ENCODE measurements at regions not wholly inside any gene's neighbourhood (a gene's known extent, or its start where the extent isn't known, plus 50 kb on each side); places are given as distances from the start of the nearest gene placed in this dataset.

DNA sequence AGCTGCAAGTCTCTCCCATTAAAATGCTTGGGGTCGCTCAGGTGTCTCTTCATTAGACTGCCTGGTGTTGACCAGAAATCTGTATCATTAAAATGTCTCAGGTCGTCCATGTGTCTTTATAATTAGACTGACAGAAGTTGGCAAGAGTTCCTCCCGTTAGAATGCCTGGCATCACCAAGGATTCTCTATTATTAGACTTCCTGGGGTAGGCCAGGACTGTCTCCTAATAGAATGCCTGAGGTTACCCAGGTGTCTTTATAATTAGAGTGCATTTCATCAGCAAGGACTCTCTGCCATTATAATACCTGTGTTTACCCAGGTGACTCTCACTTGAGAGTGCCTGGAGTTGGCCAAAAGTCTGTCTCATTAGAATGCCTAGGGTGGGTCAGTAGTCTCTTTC lies 1537.2 kb downstream of the UQCRFS1 start:
- no peak for TF ChIP-seq GABPA (IDR thresholded peaks at IDR 0.05; ENCODE audit: low read depth)
- TF ChIP-seq SPI1 (IDR thresholded peaks at IDR 0.05; ENCODE audit: borderline replicate concordance, low read depth): no peak
- TF ChIP-seq, protein P1, sequence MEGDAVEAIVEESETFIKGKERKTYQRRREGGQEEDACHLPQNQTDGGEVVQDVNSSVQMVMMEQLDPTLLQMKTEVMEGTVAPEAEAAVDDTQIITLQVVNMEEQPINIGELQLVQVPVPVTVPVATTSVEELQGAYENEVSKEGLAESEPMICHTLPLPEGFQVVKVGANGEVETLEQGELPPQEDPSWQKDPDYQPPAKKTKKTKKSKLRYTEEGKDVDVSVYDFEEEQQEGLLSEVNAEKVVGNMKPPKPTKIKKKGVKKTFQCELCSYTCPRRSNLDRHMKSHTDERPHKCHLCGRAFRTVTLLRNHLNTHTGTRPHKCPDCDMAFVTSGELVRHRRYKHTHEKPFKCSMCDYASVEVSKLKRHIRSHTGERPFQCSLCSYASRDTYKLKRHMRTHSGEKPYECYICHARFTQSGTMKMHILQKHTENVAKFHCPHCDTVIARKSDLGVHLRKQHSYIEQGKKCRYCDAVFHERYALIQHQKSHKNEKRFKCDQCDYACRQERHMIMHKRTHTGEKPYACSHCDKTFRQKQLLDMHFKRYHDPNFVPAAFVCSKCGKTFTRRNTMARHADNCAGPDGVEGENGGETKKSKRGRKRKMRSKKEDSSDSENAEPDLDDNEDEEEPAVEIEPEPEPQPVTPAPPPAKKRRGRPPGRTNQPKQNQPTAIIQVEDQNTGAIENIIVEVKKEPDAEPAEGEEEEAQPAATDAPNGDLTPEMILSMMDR (IDR thresholded peaks at IDR 0.05; ENCODE audit: insufficient read depth, low read length): no peak
- TF ChIP-seq, protein P2, sequence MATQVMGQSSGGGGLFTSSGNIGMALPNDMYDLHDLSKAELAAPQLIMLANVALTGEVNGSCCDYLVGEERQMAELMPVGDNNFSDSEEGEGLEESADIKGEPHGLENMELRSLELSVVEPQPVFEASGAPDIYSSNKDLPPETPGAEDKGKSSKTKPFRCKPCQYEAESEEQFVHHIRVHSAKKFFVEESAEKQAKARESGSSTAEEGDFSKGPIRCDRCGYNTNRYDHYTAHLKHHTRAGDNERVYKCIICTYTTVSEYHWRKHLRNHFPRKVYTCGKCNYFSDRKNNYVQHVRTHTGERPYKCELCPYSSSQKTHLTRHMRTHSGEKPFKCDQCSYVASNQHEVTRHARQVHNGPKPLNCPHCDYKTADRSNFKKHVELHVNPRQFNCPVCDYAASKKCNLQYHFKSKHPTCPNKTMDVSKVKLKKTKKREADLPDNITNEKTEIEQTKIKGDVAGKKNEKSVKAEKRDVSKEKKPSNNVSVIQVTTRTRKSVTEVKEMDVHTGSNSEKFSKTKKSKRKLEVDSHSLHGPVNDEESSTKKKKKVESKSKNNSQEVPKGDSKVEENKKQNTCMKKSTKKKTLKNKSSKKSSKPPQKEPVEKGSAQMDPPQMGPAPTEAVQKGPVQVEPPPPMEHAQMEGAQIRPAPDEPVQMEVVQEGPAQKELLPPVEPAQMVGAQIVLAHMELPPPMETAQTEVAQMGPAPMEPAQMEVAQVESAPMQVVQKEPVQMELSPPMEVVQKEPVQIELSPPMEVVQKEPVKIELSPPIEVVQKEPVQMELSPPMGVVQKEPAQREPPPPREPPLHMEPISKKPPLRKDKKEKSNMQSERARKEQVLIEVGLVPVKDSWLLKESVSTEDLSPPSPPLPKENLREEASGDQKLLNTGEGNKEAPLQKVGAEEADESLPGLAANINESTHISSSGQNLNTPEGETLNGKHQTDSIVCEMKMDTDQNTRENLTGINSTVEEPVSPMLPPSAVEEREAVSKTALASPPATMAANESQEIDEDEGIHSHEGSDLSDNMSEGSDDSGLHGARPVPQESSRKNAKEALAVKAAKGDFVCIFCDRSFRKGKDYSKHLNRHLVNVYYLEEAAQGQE (IDR thresholded peaks at IDR 0.05; ENCODE audit: insufficient replicate concordance, low read depth): no peak
- H3K4me3 ChIP-seq (replicated peaks; ENCODE audit: insufficient read depth, low read length): no peak overlapping the region
- no peak for DNase-seq (ENCODE audit: low read depth in 1 of 2, low spot score in 1 of 2)
- no peaks in the 10 kb centered on the region for H3K27me3 ChIP-seq (ENCODE audit: insufficient read depth, poor library complexity, severe bottlenecking)
- no peak overlapping the region for H3K27ac ChIP-seq (replicated peaks)

GRCh38 chr19:27674701-27675100 lies 1538.2 kb downstream of the UQCRFS1 start:
- DNase-seq (ENCODE audit: low read depth in 1 of 2, low spot score in 1 of 2): no peak
- TF ChIP-seq, protein P1 (IDR thresholded peaks at IDR 0.05; ENCODE audit: insufficient read depth, low read length): no peak
- TF ChIP-seq, protein P2 (IDR thresholded peaks at IDR 0.05; ENCODE audit: insufficient replicate concordance, low read depth): no peak
- TF ChIP-seq POLR2AphosphoS5 (IDR thresholded peaks at IDR 0.05; ENCODE audit: low read depth) (no peak), GABPA (IDR thresholded peaks at IDR 0.05; ENCODE audit: low read depth) (no peak), SPI1 (IDR thresholded peaks at IDR 0.05; ENCODE audit: borderline replicate concordance, low read depth) (no peak)

GRCh38 chr19:27673986-27674385 lies 1539.0 kb downstream of the UQCRFS1 start:
- TF ChIP-seq POLR2AphosphoS5 (IDR thresholded peaks at IDR 0.05; ENCODE audit: low read depth) (no peak), GABPA (IDR thresholded peaks at IDR 0.05; ENCODE audit: low read depth) (no peak), SPI1 (IDR thresholded peaks at IDR 0.05; ENCODE audit: borderline replicate concordance, low read depth) (no peak)
- TF ChIP-seq, protein P1 (IDR thresholded peaks at IDR 0.05; ENCODE audit: insufficient read depth, low read length): no peak
- TF ChIP-seq, protein P2 (IDR thresholded peaks at IDR 0.05; ENCODE audit: insufficient replicate concordance, low read depth): no peak
- no peak for DNase-seq (ENCODE audit: low read depth in 1 of 2, low spot score in 1 of 2)
- H3K27ac ChIP-seq (replicated peaks): no peak overlapping the region
- no peak overlapping the region for H3K4me3 ChIP-seq (replicated peaks; ENCODE audit: insufficient read depth, low read length)
- H3K27me3 ChIP-seq (ENCODE audit: insufficient read depth, poor library complexity, severe bottlenecking): no peaks in the 10 kb centered on the region

More at GRCh38 chr19:27674701-27675100, 1538.2 kb downstream of the UQCRFS1 start:
- no peak overlapping the region for H3K4me3 ChIP-seq (replicated peaks; ENCODE audit: insufficient read depth, low read length)
- no peaks in the 10 kb centered on the region for H3K27me3 ChIP-seq (ENCODE audit: insufficient read depth, poor library complexity, severe bottlenecking)
- no peak overlapping the region for H3K27ac ChIP-seq (replicated peaks)
